ENCODE measurements at regions not wholly inside any gene's neighbourhood (a gene's known extent, or its start where the extent isn't known, plus 50 kb on each side); places are given as distances from the start of the nearest gene placed in this dataset.

- no peak for DNase-seq (ENCODE audit: insufficient read length, low spot score, missing footprints)
- Histone ChIP-seq H3K9me3 (ENCODE audit: low read depth, low read length) (no peaks in the 10 kb centered on the region), H3K4me2 (ENCODE audit: insufficient read depth, low read length) (no peak overlapping the region), H3K27me3 (ENCODE audit: insufficient read depth, low read length) (no peaks in the 10 kb centered on the region), H3K4me3 (ENCODE audit: insufficient read depth, low read length) (no peak overlapping the region), H3K36me3 (ENCODE audit: insufficient read depth, low read length) (no peaks in the 10 kb centered on the region), H3K79me2 (ENCODE audit: insufficient read depth, low read length) (no peaks in the 10 kb centered on the region), H4K20me1 (ENCODE audit: insufficient read depth, low read length) (no peaks in the 10 kb centered on the region), H3K27ac (ENCODE audit: low read depth, low read length) (no peak overlapping the region), H2AFZ (ENCODE audit: low read length) (no peak overlapping the region), H3K4me1 (ENCODE audit: insufficient read depth, low read length) (no peaks in the 10 kb centered on the region)
- TF ChIP-seq, protein P1, sequence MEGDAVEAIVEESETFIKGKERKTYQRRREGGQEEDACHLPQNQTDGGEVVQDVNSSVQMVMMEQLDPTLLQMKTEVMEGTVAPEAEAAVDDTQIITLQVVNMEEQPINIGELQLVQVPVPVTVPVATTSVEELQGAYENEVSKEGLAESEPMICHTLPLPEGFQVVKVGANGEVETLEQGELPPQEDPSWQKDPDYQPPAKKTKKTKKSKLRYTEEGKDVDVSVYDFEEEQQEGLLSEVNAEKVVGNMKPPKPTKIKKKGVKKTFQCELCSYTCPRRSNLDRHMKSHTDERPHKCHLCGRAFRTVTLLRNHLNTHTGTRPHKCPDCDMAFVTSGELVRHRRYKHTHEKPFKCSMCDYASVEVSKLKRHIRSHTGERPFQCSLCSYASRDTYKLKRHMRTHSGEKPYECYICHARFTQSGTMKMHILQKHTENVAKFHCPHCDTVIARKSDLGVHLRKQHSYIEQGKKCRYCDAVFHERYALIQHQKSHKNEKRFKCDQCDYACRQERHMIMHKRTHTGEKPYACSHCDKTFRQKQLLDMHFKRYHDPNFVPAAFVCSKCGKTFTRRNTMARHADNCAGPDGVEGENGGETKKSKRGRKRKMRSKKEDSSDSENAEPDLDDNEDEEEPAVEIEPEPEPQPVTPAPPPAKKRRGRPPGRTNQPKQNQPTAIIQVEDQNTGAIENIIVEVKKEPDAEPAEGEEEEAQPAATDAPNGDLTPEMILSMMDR (IDR thresholded peaks at IDR 0.05; ENCODE audit: extremely low read depth, low read depth, low read length): no peak
Observed at GRCh38 chr14:29197557-29197956, 431.0 kb downstream of the FOXG1 start.

DNA sequence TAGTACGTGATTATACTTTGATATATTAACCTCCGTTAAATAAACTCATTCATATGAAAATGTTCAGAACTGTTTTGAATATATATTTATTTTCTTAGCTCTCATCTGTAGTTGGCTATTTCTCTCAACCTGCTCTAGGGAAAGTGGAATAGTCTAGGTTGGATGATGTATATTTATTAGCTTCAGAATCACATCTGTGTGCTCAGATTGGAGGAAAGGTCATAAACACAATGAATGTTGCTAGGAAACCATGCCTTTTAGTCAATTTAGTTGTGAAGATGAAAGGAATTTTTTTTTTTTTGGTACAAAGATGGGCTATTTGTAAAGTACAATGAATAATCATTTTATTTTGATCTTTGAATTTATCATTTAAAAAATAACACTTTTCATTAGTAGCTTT is 439.1 kb downstream of the FOXG1 start:
- Histone ChIP-seq H3K36me3 (ENCODE audit: insufficient read depth, low read length) (no peaks in the 10 kb centered on the region), H3K4me2 (ENCODE audit: insufficient read depth, low read length) (no peak overlapping the region), H4K20me1 (ENCODE audit: insufficient read depth, low read length) (no peaks in the 10 kb centered on the region), H3K27me3 (ENCODE audit: insufficient read depth, low read length) (no peaks in the 10 kb centered on the region), H3K4me1 (ENCODE audit: insufficient read depth, low read length) (no peaks in the 10 kb centered on the region), H3K9me3 (ENCODE audit: low read depth, low read length) (no peaks in the 10 kb centered on the region), H3K79me2 (ENCODE audit: insufficient read depth, low read length) (no peaks in the 10 kb centered on the region), H3K27ac (ENCODE audit: low read depth, low read length) (no peak overlapping the region), H3K4me3 (ENCODE audit: insufficient read depth, low read length) (no peak overlapping the region), H2AFZ (ENCODE audit: low read length) (no peak overlapping the region)
- TF ChIP-seq, protein P1 (IDR thresholded peaks at IDR 0.05; ENCODE audit: extremely low read depth, low read depth, low read length): no peak
- DNase-seq (ENCODE audit: insufficient read length, low spot score, missing footprints): no peak

DNA sequence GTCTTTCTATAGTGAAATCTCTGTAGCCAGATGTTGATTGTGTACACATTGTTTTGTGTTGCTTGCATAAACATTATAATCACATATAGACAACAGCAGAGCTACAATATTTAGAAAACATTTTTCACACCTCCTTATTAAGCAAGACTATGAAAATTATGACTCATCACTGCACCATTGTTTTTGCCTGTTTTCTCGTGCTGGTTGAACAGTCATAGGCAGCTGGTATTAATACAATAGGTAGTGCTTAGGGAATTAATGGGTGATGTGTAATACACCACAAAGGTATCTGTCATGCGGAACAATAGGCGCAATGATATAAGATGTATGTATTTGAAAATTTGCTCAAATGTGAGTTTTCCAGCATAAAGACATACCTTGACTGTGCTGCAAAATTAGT is 449.3 kb downstream of the FOXG1 start:
- no peak overlapping the region for H3K4me2 ChIP-seq (ENCODE audit: insufficient read depth, low read length)
- no peak overlapping the region for H3K4me3 ChIP-seq (ENCODE audit: insufficient read depth, low read length)
- no peaks in the 10 kb centered on the region for H4K20me1 ChIP-seq (ENCODE audit: insufficient read depth, low read length)
- no peaks in the 10 kb centered on the region for H3K27me3 ChIP-seq (ENCODE audit: insufficient read depth, low read length)
- no peaks in the 10 kb centered on the region for H3K36me3 ChIP-seq (ENCODE audit: insufficient read depth, low read length)
- H3K79me2 ChIP-seq (ENCODE audit: insufficient read depth, low read length): no peaks in the 10 kb centered on the region
- TF ChIP-seq, protein P1 (IDR thresholded peaks at IDR 0.05; ENCODE audit: extremely low read depth, low read depth, low read length): no peak
- H3K27ac ChIP-seq (ENCODE audit: low read depth, low read length): no peak overlapping the region
- H3K9me3 ChIP-seq (ENCODE audit: low read depth, low read length): no peaks in the 10 kb centered on the region
- no peaks in the 10 kb centered on the region for H3K4me1 ChIP-seq (ENCODE audit: insufficient read depth, low read length)
- no peak overlapping the region for H2AFZ ChIP-seq (ENCODE audit: low read length)
- no peak for DNase-seq (ENCODE audit: insufficient read length, low spot score, missing footprints)

DNA sequence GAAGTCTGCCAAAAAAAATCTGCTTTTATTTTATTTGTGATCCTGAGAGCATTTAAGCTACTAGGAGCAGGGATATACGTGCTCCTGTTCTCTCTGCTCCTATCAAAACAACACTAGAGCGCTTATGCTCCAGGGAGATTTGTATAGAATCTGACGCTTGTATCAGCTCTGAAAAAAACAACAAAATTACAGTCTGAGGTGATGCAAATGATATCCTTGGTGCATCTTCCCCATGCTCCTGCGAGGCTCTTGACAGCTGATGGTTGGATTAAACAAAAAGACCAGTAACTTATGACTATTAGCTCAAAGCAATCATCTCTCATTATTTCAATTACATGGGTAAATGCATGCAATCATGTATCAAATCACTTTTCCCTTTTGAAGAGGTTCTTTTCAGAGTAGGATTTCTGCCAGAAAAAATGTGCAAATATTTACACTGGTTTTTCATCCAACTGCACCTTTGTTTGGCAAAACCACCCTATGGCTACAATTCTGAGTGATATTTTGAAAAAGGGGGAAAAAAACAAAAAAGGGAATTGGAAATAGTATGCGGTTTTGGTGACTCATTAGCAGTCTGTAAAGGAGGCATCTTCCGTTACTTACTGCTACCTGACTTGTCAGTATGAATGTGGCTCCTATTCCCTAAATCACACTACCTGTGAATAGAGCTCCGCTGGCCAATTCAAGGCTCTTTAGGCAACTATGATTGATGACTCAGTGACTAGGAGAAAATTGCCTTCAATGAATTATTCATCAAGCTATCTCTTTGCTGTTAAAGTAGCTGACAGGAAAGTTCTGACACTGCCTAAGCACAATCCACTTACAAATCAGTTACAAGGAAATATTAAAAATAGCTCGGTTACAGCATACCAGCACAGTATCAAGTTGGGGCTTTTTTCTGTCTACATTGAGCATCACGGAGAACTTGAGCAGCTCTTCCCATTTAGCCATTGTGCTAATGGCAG is 450.0 kb downstream of the FOXG1 start:
- Histone ChIP-seq H3K79me2 (ENCODE audit: insufficient read depth, low read length) (no peaks in the 10 kb centered on the region), H3K9me3 (ENCODE audit: low read depth, low read length) (no peaks in the 10 kb centered on the region), H4K20me1 (ENCODE audit: insufficient read depth, low read length) (no peaks in the 10 kb centered on the region), H2AFZ (ENCODE audit: low read length) (no peak overlapping the region), H3K4me2 (ENCODE audit: insufficient read depth, low read length) (no peak overlapping the region), H3K4me3 (ENCODE audit: insufficient read depth, low read length) (no peak overlapping the region), H3K27ac (ENCODE audit: low read depth, low read length) (no peak overlapping the region), H3K36me3 (ENCODE audit: insufficient read depth, low read length) (no peaks in the 10 kb centered on the region), H3K4me1 (ENCODE audit: insufficient read depth, low read length) (no peaks in the 10 kb centered on the region), H3K27me3 (ENCODE audit: insufficient read depth, low read length) (no peaks in the 10 kb centered on the region)
- no peak for DNase-seq (ENCODE audit: insufficient read length, low spot score, missing footprints)
- TF ChIP-seq, protein P1 (IDR thresholded peaks at IDR 0.05; ENCODE audit: extremely low read depth, low read depth, low read length): no peak
